ENCODE measurements at regions not wholly inside any gene's neighbourhood (a gene's known extent, or its start where the extent isn't known, plus 50 kb on each side); places are given as distances from the start of the nearest gene placed in this dataset.

GRCh38 chr15:70172124-70172523 lies 74.4 kb upstream of the TLE3 start:
- no peak for DNase-seq

- DNase-seq, result no peak
Observed at GRCh38 chr15:70171256-70171886, 73.7 kb upstream of the TLE3 start.

- no peak for DNase-seq
Observed at GRCh38 chr15:70170096-70170699, 72.5 kb upstream of the TLE3 start.

- no peak for DNase-seq
Observed at GRCh38 chr15:70169147-70169546, 71.4 kb upstream of the TLE3 start.

GRCh38 chr15:70167155-70167554 lies 69.4 kb upstream of the TLE3 start:
- DNase-seq, result no peak

GRCh38 chr15:70166506-70167087 lies 68.9 kb upstream of the TLE3 start:
- DNase-seq, result no peak

- no peak for DNase-seq
Observed at GRCh38 chr15:70165716-70166284, 68.1 kb upstream of the TLE3 start.

- DNase-seq, result no peak
Observed at GRCh38 chr15:70164910-70165715, 67.4 kb upstream of the TLE3 start.

GRCh38 chr15:70164156-70164900 lies 66.6 kb upstream of the TLE3 start:
- no peak for DNase-seq

GRCh38 chr15:70160803-70161565 lies 63.3 kb upstream of the TLE3 start:
- DNase-seq, result no peak

GRCh38 chr15:70160267-70160666 lies 62.5 kb upstream of the TLE3 start:
- DNase-seq, result no peak

- no peak for DNase-seq
Observed at GRCh38 chr15:70159713-70160009, 61.9 kb upstream of the TLE3 start.

- no peak for DNase-seq
Observed at GRCh38 chr15:70159001-70159712, 61.4 kb upstream of the TLE3 start.

GRCh38 chr15:70158309-70159000 lies 60.7 kb upstream of the TLE3 start:
- no peak for DNase-seq

GRCh38 chr15:70156671-70157271 lies 59.1 kb upstream of the TLE3 start:
- no peak for DNase-seq

GRCh38 chr15:70154718-70155347 lies 57.1 kb upstream of the TLE3 start:
- DNase-seq, result no peak

- no peak for DNase-seq
Observed at GRCh38 chr15:70153921-70154717, 56.4 kb upstream of the TLE3 start.

GRCh38 chr15:70152070-70152480 lies 54.4 kb upstream of the TLE3 start:
- no peak for DNase-seq

- DNase-seq, result no peak
Observed at GRCh38 chr15:70151462-70151861, 53.7 kb upstream of the TLE3 start.
